DND-41 (cell line): ENCODE measurements at regions not wholly inside any gene's neighbourhood (a gene's known extent, or its start where the extent isn't known, plus 50 kb on each side); places are given as distances from the start of the nearest gene placed in this dataset.

Experiments
- CTCF ChIP-seq: IDR thresholded peaks from 2 replicates; pipeline ENCODE4 v1.5.1; 2012; ENCODE audit warnings: borderline replicate concordance, low read length, moderate library complexity, mild to moderate bottlenecking; ENCODE audit not compliant: poor library complexity, severe bottlenecking; ENCODE audit errors: extremely low read depth
- EZH2 ChIP-seq: IDR thresholded peaks from 3 replicates; pipeline ENCODE4 v1.6.1; 2012; ENCODE audit warnings: borderline replicate concordance, low read depth, mild to moderate bottlenecking, moderate library complexity, low read length, inconsistent platforms; ENCODE audit not compliant: severe bottlenecking

DNA sequence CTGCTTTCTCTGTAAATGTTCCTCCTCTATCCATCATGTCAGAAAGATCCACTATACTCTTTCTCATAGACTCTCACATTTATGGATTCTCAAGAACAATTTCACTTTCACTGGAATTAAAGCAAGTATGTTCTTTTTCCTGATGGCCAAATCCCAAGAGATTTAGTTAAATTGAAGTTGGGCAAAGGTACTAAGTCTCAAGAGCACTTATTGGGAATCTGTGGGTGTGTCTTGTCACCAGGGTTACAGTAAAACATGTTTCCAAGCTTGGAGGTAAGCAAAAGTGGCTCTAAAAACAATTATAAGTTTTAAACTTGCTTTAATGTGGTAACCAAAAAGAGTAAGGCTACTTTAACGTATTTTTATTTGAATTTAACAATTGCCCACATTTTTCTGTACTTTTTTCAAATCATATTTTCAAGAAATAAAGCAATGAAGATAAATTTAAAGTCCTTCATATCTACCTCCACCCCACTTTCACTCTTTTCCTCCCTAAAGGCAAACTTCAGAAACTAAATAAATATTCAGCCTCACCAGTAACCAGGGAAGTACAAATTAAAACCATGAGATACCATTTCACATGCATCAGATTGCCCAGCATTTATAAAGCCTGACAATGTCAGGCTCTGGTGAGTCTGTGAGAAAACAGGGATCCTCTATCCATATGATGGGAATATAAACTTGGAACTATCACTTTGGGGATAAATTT lies 387.4 kb downstream of the CETN3 start:
- TF ChIP-seq CTCF (no peak), EZH2 (no peak)
